22Rv1 (cell line): ENCODE measurements at regions not wholly inside any gene's neighbourhood (a gene's known extent, or its start where the extent isn't known, plus 50 kb on each side); places are given as distances from the start of the nearest gene placed in this dataset.

Experiments
- ZFX ChIP-seq: fragments of 450-650 bp; IDR thresholded peaks from 2 replicates; pipeline ENCODE4 v1.6.1; 2017; ENCODE audit warnings: antibody characterized with exemption, borderline replicate concordance
- TF ChIP-seq, protein P1 (sequence below): fragments of 450-650 bp; IDR thresholded peaks from 2 replicates; pipeline ENCODE4 v1.5.1; 2017; ENCODE audit warnings: mild to moderate bottlenecking

DNA sequence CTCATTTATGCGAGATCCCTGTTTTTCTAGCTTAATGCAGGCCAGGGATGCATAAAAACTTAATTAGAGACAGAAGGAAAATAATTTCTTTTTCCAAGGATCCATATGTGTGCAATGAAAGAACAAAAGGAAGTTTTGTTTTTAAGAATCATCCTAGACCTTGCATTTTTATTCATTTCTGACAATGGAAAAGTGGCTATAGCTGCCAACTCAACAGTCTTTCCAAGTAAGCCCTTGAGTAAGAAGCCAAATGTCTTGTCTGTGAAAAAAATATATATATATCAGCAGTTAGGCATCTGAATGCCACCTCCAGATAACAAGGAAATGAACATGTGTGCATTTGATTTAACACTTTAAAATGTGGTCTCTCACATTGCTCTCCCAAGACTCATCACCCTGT lies 1397.6 kb downstream of the GATA3 start:
- TF ChIP-seq, protein P1, sequence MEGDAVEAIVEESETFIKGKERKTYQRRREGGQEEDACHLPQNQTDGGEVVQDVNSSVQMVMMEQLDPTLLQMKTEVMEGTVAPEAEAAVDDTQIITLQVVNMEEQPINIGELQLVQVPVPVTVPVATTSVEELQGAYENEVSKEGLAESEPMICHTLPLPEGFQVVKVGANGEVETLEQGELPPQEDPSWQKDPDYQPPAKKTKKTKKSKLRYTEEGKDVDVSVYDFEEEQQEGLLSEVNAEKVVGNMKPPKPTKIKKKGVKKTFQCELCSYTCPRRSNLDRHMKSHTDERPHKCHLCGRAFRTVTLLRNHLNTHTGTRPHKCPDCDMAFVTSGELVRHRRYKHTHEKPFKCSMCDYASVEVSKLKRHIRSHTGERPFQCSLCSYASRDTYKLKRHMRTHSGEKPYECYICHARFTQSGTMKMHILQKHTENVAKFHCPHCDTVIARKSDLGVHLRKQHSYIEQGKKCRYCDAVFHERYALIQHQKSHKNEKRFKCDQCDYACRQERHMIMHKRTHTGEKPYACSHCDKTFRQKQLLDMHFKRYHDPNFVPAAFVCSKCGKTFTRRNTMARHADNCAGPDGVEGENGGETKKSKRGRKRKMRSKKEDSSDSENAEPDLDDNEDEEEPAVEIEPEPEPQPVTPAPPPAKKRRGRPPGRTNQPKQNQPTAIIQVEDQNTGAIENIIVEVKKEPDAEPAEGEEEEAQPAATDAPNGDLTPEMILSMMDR: no peak
- TF ChIP-seq ZFX: no peak
